ENCODE measurements at regions not wholly inside any gene's neighbourhood (a gene's known extent, or its start where the extent isn't known, plus 50 kb on each side); places are given as distances from the start of the nearest gene placed in this dataset.

DNA sequence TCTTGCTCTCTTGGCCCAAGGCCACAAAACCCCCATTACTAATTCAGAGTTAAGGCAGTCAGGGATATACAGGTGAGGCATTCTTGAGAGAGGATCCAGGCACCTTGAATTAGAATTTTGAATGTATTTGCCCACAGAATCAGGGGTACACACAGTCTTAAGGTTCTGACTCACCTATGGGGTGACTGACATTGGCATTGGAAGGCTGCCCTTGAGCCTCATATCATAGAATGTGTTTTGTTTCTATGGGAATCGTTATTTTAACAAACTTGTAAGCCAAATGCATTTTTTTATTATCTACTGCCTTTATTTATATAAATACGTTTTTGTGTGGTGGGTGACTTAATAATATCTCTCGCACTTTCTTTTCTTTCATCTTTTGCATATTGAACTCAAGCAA is 218.6 kb upstream of the CITED2 start:
- H3K4me3 ChIP-seq (ENCODE audit: low read depth, low read length): no peak overlapping the region
- TF ChIP-seq, protein P1, sequence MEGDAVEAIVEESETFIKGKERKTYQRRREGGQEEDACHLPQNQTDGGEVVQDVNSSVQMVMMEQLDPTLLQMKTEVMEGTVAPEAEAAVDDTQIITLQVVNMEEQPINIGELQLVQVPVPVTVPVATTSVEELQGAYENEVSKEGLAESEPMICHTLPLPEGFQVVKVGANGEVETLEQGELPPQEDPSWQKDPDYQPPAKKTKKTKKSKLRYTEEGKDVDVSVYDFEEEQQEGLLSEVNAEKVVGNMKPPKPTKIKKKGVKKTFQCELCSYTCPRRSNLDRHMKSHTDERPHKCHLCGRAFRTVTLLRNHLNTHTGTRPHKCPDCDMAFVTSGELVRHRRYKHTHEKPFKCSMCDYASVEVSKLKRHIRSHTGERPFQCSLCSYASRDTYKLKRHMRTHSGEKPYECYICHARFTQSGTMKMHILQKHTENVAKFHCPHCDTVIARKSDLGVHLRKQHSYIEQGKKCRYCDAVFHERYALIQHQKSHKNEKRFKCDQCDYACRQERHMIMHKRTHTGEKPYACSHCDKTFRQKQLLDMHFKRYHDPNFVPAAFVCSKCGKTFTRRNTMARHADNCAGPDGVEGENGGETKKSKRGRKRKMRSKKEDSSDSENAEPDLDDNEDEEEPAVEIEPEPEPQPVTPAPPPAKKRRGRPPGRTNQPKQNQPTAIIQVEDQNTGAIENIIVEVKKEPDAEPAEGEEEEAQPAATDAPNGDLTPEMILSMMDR (IDR thresholded peaks at IDR 0.05; ENCODE audit: low read depth, low read length, missing control alignments): no peak
- no peak for DNase-seq (ENCODE audit: low read depth)
- in situ Hi-C loops (cut with HindIII; ENCODE audit: low sequenced_read_pairs): no loop called here

DNA sequence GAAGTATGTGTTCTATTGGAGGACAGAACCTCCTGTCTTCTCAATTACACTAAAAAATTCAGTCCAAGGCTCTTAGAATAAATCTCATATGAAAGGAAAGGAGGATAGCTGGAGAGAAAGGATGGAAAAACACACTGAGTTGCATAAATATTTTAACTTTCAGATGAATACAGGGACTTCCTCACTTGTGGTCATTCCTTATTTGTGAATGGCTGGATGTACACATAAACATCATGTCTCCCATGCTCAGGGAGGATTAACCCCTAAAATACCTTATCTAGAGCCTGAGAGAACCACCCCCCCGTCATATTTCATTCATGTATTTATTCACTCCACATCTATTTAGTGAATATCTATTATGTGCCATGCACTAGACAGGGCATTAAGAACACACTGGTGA is 217.6 kb upstream of the CITED2 start:
- no peak overlapping the region for H3K4me3 ChIP-seq (ENCODE audit: low read depth, low read length)
- no peak for DNase-seq (ENCODE audit: low read depth)
- in situ Hi-C loops (cut with HindIII; ENCODE audit: low sequenced_read_pairs): no loop called here
- TF ChIP-seq, protein P1 (IDR thresholded peaks at IDR 0.05; ENCODE audit: low read depth, low read length, missing control alignments): no peak

DNA sequence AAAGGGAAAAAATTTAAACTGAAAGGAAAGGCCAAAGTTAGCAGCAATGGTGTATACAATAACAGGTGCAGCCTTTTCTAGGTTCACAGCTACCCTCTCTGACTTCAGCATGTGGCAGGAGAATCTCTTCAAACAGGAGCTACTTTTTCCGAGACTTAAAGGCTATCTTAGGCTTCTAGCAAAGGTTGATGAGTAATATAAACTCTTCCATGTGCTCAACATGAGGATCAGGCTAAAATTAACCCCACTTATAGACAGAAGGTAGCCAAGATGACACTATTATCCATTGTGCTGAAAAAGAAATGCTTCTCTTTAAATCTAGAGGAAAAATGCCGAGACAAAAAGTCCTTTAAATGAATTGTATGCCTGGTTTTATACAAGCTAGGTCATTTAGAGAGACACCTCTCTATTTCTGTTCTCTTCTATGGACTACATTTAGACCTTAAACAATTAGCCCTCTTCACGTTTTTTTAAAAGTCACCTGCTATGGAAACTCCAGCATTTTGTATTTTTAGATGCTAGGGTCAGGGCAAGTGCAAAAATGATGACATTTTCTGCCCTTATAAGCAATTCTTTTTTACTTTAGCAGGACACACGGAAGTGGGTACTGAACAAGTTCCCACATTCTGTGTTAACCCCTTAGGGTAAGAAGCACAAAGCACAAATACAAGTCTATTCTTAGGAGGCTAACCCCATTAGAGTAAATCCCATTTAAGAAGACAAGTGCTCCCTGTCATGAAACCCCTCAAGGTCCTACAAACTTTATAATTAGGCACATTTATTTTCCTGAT is 216.8 kb upstream of the CITED2 start:
- DNase-seq (ENCODE audit: low read depth): no peak
- TF ChIP-seq, protein P1 (IDR thresholded peaks at IDR 0.05; ENCODE audit: low read depth, low read length, missing control alignments): no peak
- H3K4me3 ChIP-seq (ENCODE audit: low read depth, low read length): no peak overlapping the region
- in situ Hi-C loops (cut with HindIII; ENCODE audit: low sequenced_read_pairs): no loop called here

DNA sequence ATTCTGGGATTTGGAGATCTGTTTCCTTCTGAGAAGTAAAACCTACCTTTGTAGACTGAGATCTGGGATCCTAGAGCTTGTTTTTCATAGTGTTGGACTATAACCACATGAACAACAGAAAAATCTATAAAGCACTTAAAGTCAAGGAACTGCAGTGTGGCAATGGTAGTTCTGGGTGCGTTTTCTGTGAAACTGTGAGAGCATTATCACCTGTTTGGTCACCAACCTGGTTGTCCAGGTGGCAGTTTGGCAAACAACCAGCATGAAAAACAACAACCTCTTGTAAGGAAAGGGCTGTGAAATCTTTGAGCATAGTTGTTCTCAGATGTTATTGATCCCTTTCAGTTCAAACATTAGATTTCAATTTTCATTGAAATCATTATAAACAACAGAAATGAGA is 215.8 kb upstream of the CITED2 start:
- DNase-seq (ENCODE audit: low read depth): no peak
- H3K4me3 ChIP-seq (ENCODE audit: low read depth, low read length): no peak overlapping the region
- TF ChIP-seq, protein P1 (IDR thresholded peaks at IDR 0.05; ENCODE audit: low read depth, low read length, missing control alignments): no peak
- in situ Hi-C loops (cut with HindIII; ENCODE audit: low sequenced_read_pairs): no loop called here

DNA sequence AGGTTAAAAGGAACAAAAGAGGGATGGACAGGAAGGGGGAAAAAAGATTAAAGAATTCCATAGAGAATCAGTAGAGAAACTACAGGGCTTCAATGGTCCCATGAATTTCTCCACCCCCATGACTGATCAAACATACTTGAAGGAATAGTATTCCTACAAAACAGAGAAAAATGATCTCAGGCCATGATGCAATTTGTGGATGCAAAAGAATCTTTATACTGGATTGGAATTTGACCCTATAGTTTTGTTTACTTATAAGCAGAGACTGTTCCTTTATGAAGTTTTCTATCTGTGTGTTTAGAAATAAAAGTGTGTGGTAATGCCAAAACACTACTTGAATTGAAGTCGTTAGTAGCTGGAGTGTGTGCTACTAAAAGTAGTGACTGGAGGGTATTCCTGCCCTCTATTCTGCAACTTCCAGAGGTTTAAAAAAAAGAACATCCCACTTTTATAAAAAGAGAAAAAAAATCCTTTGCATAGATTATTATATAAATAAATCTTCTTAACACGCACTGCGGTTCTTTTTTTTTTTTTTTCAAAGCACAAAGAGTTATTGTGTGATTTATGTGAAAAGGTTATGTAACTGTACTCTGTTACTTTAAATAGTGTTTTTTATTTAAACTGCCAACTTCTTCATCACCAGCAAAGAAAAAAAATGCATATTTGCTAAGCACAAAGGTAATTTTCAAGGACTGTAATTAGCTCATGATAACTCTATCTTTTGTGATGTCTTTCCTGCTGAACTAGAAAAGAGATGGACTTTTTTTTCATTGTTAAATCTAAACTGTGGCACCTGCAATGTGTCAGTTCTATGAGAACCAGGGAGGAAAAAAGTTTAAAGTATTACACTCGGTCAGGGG is 214.5 kb upstream of the CITED2 start:
- H3K4me3 ChIP-seq (ENCODE audit: low read depth, low read length): no peak overlapping the region
- in situ Hi-C loops (cut with HindIII; ENCODE audit: low sequenced_read_pairs): loop anchor here (5.0 kb wide), 2 partner anchors 52 to 212 kb away; no protein-coding TSS in a partner anchor
- TF ChIP-seq, protein P1 (IDR thresholded peaks at IDR 0.05; ENCODE audit: low read depth, low read length, missing control alignments): no peak
- peak; percentile 42 for DNase-seq (ENCODE audit: low read depth)

DNA sequence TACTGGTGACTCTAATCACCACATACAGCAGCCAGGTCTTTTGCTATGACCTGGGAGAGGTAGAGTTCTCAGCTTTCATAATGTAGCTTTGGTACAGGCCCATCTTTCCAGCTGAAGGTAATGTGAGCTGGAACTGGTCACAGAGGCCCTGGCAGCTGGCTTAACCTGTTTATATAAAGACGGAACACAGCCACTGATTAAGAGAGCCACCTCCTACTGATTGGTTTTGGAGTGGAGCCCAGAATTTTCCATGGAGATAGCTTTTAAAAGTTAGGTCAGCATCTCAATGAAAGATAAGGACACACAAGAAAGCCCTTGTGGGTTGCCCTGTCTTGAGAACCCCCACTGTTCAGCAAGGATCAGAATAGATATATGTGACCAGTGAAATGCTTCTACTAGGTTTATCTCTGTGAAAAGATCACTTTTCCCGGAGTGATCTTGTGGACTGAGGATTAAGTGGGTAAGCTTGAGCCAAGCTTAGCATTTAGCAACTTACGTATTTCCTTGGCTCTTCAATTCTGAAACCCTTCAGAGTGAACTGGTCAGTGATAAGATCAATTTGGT is 213.7 kb upstream of the CITED2 start:
- TF ChIP-seq, protein P1 (IDR thresholded peaks at IDR 0.05; ENCODE audit: low read depth, low read length, missing control alignments): no peak
- no peak overlapping the region for H3K4me3 ChIP-seq (ENCODE audit: low read depth, low read length)
- in situ Hi-C loops (cut with HindIII; ENCODE audit: low sequenced_read_pairs): loop anchor here (5.0 kb wide), 2 partner anchors 51 to 211 kb away; no protein-coding TSS in a partner anchor
- peak; percentile 28 for DNase-seq (ENCODE audit: low read depth)
